H1 (cell line): ENCODE measurements at regions not wholly inside any gene's neighbourhood (a gene's known extent, or its start where the extent isn't known, plus 50 kb on each side); places are given as distances from the start of the nearest gene placed in this dataset.

ENCODE experiments used
- CTCF ChIA-PET: fragments of 300-600 bp; sonication (Branson Sonifier 250); formaldehyde crosslinking; loops from one replicate; lab custom pipeline; 2021; ENCODE audit not compliant: partially characterized antibody; lab: Charles Lee
- POLR2A ChIA-PET: fragments of 300-600 bp; sonication (Branson Sonifier 250); formaldehyde crosslinking; loops from one replicate; lab custom pipeline; 2021; ENCODE audit warnings: inconsistent platforms; ENCODE audit not compliant: partially characterized antibody; lab: Charles Lee
- DNase-seq, 2 experiments: peaks; one replicate each; pipeline versions ENCODE4 v3.0.0 to v3.0.0-alpha.2; 2010 to 2022; ENCODE audit warnings: low spot score in 2 of 2, low read depth in 1 of 2, mixed read lengths in 1 of 2
- FAIRE-seq: peaks from 2 replicates; lab custom pipeline; 2011; peaks lifted over from hg19 to GRCh38; lab: Jason Lieb, UNC
- H2AFZ ChIP-seq: 2 replicates; pipeline ENCODE4 v1.8.1; 2012; ENCODE audit warnings: low read length, inconsistent platforms
- H2AK5ac ChIP-seq: 2 replicates; pipeline ENCODE4 v1.6.1; 2013; ENCODE audit warnings: low read depth, low read length
- H2BK120ac ChIP-seq: replicated peaks from 2 replicates; pipeline ENCODE3; 2013; ENCODE audit warnings: low read depth, low read length, inconsistent platforms
- H2BK12ac ChIP-seq: 2 replicates; pipeline ENCODE4 v1.6.1; 2013; ENCODE audit warnings: low read depth, low read length
- H2BK15ac ChIP-seq: 2 replicates; pipeline ENCODE4 v1.6.1; 2013; ENCODE audit warnings: low read length
- H2BK20ac ChIP-seq: 2 replicates; pipeline ENCODE4 v1.6.1; 2013; ENCODE audit warnings: low read length
- H2BK5ac ChIP-seq: 2 replicates; pipeline ENCODE4 v1.6.1; 2013; ENCODE audit warnings: low read depth, low read length
- H3K14ac ChIP-seq: 2 replicates; pipeline ENCODE4 v1.6.1; 2013; ENCODE audit warnings: inconsistent platforms; ENCODE audit not compliant: insufficient read length
- H3K18ac ChIP-seq: 2 replicates; pipeline ENCODE4 v1.6.1; 2013; ENCODE audit warnings: low read length; ENCODE audit errors: extremely low read depth
- H3K23ac ChIP-seq: 2 replicates; pipeline ENCODE4 v1.6.1; 2013; ENCODE audit warnings: inconsistent platforms; ENCODE audit not compliant: insufficient read length
- H3K23me2 ChIP-seq: 2 replicates; pipeline ENCODE4 v1.6.1; 2013; ENCODE audit warnings: low read depth, low read length
- H3K27ac ChIP-seq: 2 replicates; pipeline ENCODE4 v1.6.1; 2011; ENCODE audit warnings: low read depth, low read length, inconsistent platforms
- H3K27me3 ChIP-seq, 4 experiments: replicated peaks in 1 of 4; 1 replicate in 1 of 4; 2 replicates in 3 of 4; pipeline versions ENCODE4 v1.6.1 to v1.8.1; 2011 to 2013; ENCODE audit warnings: low read length in 3 of 4, mild to moderate bottlenecking in 3 of 4, inconsistent platforms in 2 of 4, mixed read lengths in 2 of 4, moderate library complexity in 1 of 4; ENCODE audit not compliant: control insufficient read depth in 3 of 4, insufficient read depth in 3 of 4; ENCODE audit errors: extremely low read depth in 1 of 4
- H3K36me3 ChIP-seq, 4 experiments: 2 replicates each; pipeline versions ENCODE4 v1.6.1 to v1.8.1; 2011 to 2013; ENCODE audit warnings: mild to moderate bottlenecking in 4 of 4, low read length in 3 of 4, moderate library complexity in 2 of 4, control low read depth in 1 of 4, inconsistent platforms in 1 of 4; ENCODE audit not compliant: insufficient read depth in 4 of 4, control insufficient read depth in 2 of 4
- H3K4ac ChIP-seq: replicated peaks from 2 replicates; pipeline ENCODE3; 2013; ENCODE audit warnings: low read length, low read depth, mixed read lengths, inconsistent platforms; ENCODE audit not compliant: insufficient read length
- H3K4me1 ChIP-seq, 4 experiments: replicated peaks in 1 of 4; 1 replicate in 1 of 4; 2 replicates in 3 of 4; pipeline versions ENCODE4 v1.6.1 to v1.8.1; 2011 to 2013; ENCODE audit warnings: low read length in 3 of 4, inconsistent platforms in 2 of 4, mixed read lengths in 1 of 4; ENCODE audit not compliant: insufficient read depth in 4 of 4, control insufficient read depth in 3 of 4
- H3K4me2 ChIP-seq, 2 experiments: 2 replicates each; pipeline versions ENCODE4 v1.6.1 to v1.8.1; 2011 to 2013; ENCODE audit warnings: low read depth in 2 of 2, low read length in 2 of 2, control low read depth in 1 of 2, inconsistent platforms in 1 of 2, mild to moderate bottlenecking in 1 of 2; ENCODE audit not compliant: insufficient read depth in 1 of 2
- H3K4me3 ChIP-seq, 4 experiments: fragments of 200-600, 300-600 bp in 1 of 4; sonication (generic), shearing (Covaris generic), sonication (Bioruptor Twin) in 1 of 4; 2 replicates each; pipeline versions ENCODE4 v1.5.1 to v1.8.1; 2011 to 2016; ENCODE audit warnings: low read length in 4 of 4, low read depth in 3 of 4, control low read depth in 2 of 4, inconsistent platforms in 2 of 4, mild to moderate bottlenecking in 2 of 4, mixed read lengths in 1 of 4, moderate library complexity in 1 of 4; ENCODE audit not compliant: insufficient read depth in 2 of 4; ENCODE audit errors: extremely low read depth in 1 of 4
- H3K56ac ChIP-seq: replicated peaks from 2 replicates; pipeline ENCODE3; 2013; ENCODE audit warnings: low read depth, mild to moderate bottlenecking, mixed read lengths, low read length, inconsistent platforms; ENCODE audit not compliant: insufficient read length
- H3K79me1 ChIP-seq: 2 replicates; pipeline ENCODE4 v1.6.1; 2013; ENCODE audit warnings: low read depth, low read length, control low read depth
- H3K79me2 ChIP-seq, 2 experiments: 2 replicates each; pipeline versions ENCODE4 v1.6.1 to v1.8.1; 2012 to 2013; ENCODE audit warnings: low read length in 2 of 2, mild to moderate bottlenecking in 2 of 2, inconsistent platforms in 1 of 2; ENCODE audit not compliant: insufficient read depth in 2 of 2, control insufficient read depth in 1 of 2
- H3K9ac ChIP-seq, 4 experiments: replicated peaks in 1 of 4; 1 replicate in 1 of 4; 2 replicates in 3 of 4; pipeline versions ENCODE4 v1.6.1 to v1.8.1; 2011 to 2013; ENCODE audit warnings: low read depth in 3 of 4, low read length in 3 of 4, control low read depth in 2 of 4, mild to moderate bottlenecking in 2 of 4, moderate library complexity in 2 of 4, inconsistent platforms in 1 of 4; ENCODE audit errors: extremely low read depth in 1 of 4
- H3K9me3 ChIP-seq, 2 experiments: 2 replicates each; pipeline versions ENCODE4 v1.6.1 to v1.8.1; 2012 to 2013; ENCODE audit warnings: mild to moderate bottlenecking in 2 of 2, moderate library complexity in 2 of 2, control low read depth in 1 of 2, inconsistent platforms in 1 of 2, low read depth in 1 of 2, low read length in 1 of 2, mixed read lengths in 1 of 2; ENCODE audit not compliant: insufficient read depth in 2 of 2
- H4K20me1 ChIP-seq, 2 experiments: replicated peaks in 1 of 2; 2 replicates each; pipeline versions ENCODE3 to v1.8.1; 2011 to 2013; ENCODE audit warnings: inconsistent platforms in 2 of 2, low read length in 2 of 2, mild to moderate bottlenecking in 1 of 2; ENCODE audit not compliant: insufficient read depth in 2 of 2, control insufficient read depth in 1 of 2
- H4K5ac ChIP-seq: 2 replicates; pipeline ENCODE4 v1.6.1; 2013; ENCODE audit warnings: low read length, low read depth, mixed read lengths, inconsistent platforms; ENCODE audit not compliant: insufficient read length
- H4K8ac ChIP-seq: 2 replicates; pipeline ENCODE4 v1.8.0; 2013; ENCODE audit warnings: mild to moderate bottlenecking, moderate library complexity, low read length, inconsistent platforms; ENCODE audit not compliant: insufficient read depth; ENCODE audit errors: extremely low read depth
- H4K91ac ChIP-seq: replicated peaks from 2 replicates; pipeline ENCODE3; 2013; ENCODE audit warnings: low read length, mixed read lengths, inconsistent platforms; ENCODE audit not compliant: insufficient read length
- CTBP2 ChIP-seq: IDR thresholded peaks from 2 replicates; pipeline ENCODE4 v1.7.0; 2011; ENCODE audit warnings: borderline replicate concordance, mild to moderate bottlenecking, moderate library complexity, mixed read lengths, low read length; ENCODE audit not compliant: insufficient read depth, insufficient read length
- GABPA ChIP-seq: IDR thresholded peaks from 2 replicates; pipeline ENCODE4 v1.6.1; 2011; ENCODE audit warnings: mild to moderate bottlenecking, low read length, moderate library complexity, borderline replicate concordance; ENCODE audit not compliant: insufficient read depth
- KDM4A ChIP-seq: IDR thresholded peaks from one replicate; pipeline ENCODE4 v1.7.1; 2012; ENCODE audit warnings: low read depth, mild to moderate bottlenecking, moderate library complexity, low read length, inconsistent platforms; ENCODE audit not compliant: severe bottlenecking
- NANOG ChIP-seq: IDR thresholded peaks from 2 replicates; pipeline ENCODE4 v1.6.1; 2011; ENCODE audit warnings: low read length, low read depth, mild to moderate bottlenecking, inconsistent platforms; ENCODE audit not compliant: insufficient read depth, poor library complexity, severe bottlenecking
- POLR2AphosphoS5 ChIP-seq: IDR thresholded peaks from 2 replicates; pipeline ENCODE4 v1.6.1; 2011; ENCODE audit warnings: low read depth, low read length
- TCF12 ChIP-seq: IDR thresholded peaks from 2 replicates; pipeline ENCODE4 v1.6.1; 2011; ENCODE audit warnings: low read depth, mild to moderate bottlenecking, low read length
- WGBS, 2 experiments: shearing (Covaris generic) in 1 of 2; methylation state at CpG; one replicate each; pipeline versions ENCODE4 v1.1.6 to v1.1.7; 2013 to 2015; ENCODE audit warnings: low lambda C conversion rate in 2 of 2, mixed read lengths in 2 of 2, inconsistent platforms in 1 of 2, low coverage in 1 of 2, missing lambda C conversion rate in 1 of 2; ENCODE audit not compliant: insufficient replicate concordance in 2 of 2, insufficient coverage in 1 of 2, insufficient read length in 1 of 2; ENCODE audit errors: extremely low coverage in 1 of 2, missing lambda C conversion rate in 1 of 2; 5-methylcytosine and 5-hydroxymethylcytosine counted together

DNA sequence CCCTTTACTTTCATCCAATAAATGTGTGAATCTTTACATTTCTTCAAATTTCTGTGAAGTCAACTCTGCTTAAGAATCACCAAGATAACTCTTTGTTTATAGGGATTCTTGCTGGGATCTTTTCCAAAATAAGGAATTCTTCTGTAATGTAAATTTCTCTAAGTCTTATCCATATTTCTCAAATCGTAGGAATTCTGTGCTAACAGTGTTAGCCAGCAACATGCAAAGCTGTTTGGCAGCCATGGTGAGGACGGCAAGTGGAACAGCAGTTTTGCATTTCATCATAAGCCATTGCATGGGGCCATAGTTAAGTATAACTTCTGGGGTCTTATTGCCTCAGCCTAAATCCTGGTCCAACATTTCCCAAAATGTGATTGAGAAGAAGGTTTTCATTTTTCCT is 310.5 kb upstream of the PRR16 start:
- Histone ChIP-seq H3K14ac (no peak overlapping the region), H2AFZ (no peak overlapping the region), H2BK120ac (no peak overlapping the region), H3K4ac (no peak overlapping the region), H4K5ac (no peak overlapping the region), H3K18ac (no peak overlapping the region), H4K91ac (no peak overlapping the region), H3K9ac (no peak overlapping the region), H3K23me2 (no peaks in the 10 kb centered on the region), H3K79me2 (no peaks in the 10 kb centered on the region), H2BK12ac (no peak overlapping the region), H2BK5ac (no peak overlapping the region), H3K9me3 (no peaks in the 10 kb centered on the region), H4K20me1 (no peaks in the 10 kb centered on the region), H2BK20ac (no peak overlapping the region), H2AK5ac (no peak overlapping the region), H3K4me2 (no peak overlapping the region), H3K4me1 (no peaks in the 10 kb centered on the region), H2BK15ac (no peak overlapping the region), H3K27ac (no peak overlapping the region), H3K79me1 (no peaks in the 10 kb centered on the region), H3K23ac (no peak overlapping the region), H3K36me3 (no peaks in the 10 kb centered on the region), H3K56ac (no peak overlapping the region), H4K8ac (no peak overlapping the region), H3K4me3 (no peak overlapping the region), H3K27me3 (no peaks in the 10 kb centered on the region)
- TF ChIP-seq TCF12 (no peak), KDM4A (no peak), POLR2AphosphoS5 (no peak), GABPA (no peak), NANOG (no peak), CTBP2 (no peak)
- DNase-seq (no peak), FAIRE-seq (no peak)
- CTCF ChIA-PET, result no interaction called here
- POLR2A ChIA-PET, result no interaction called here
- 100% methylated on average over 2 of the region's 2 CpGs; no CpG with 5 or more reads in 1 of the 2 experiments for WGBS, 2 experiments
